ENCODE measurements at regions not wholly inside any gene's neighbourhood (a gene's known extent, or its start where the extent isn't known, plus 50 kb on each side); places are given as distances from the start of the nearest gene placed in this dataset.

GRCh38 chr2:71833272-71833671 lies 314.4 kb downstream of the CYP26B1 start:
- no peak overlapping the region for H3K4ac ChIP-seq (replicated peaks; ENCODE audit: insufficient read length, low read depth, low read length)
- H2BK12ac ChIP-seq (ENCODE audit: low read depth, low read length): no peak overlapping the region
- WGBS, 2 experiments (ENCODE audit: extremely low coverage in 1 of 2, insufficient coverage in 1 of 2, insufficient read length in 1 of 2, insufficient replicate concordance in 2 of 2, low coverage in 1 of 2, low lambda C conversion rate in 2 of 2, missing lambda C conversion rate in 1 of 2): 66 to 100% methylated on average over 2 to 4 of the region's 4 CpGs
- H4K8ac ChIP-seq (ENCODE audit: extremely low read depth, insufficient read depth, low read length): no peak overlapping the region
- no peak overlapping the region for H3K23ac ChIP-seq (ENCODE audit: insufficient read length)
- no peak overlapping the region for H3K4me2 ChIP-seq (ENCODE audit: insufficient read depth in 1 of 2, low read depth in 2 of 2, low read length in 2 of 2)
- peaks cover 0 to 2% of the 10 kb centered on the region in 2 experiments for H4K20me1 ChIP-seq (replicated peaks in 1 of 2; ENCODE audit: control insufficient read depth in 1 of 2, insufficient read depth in 2 of 2, low read length in 2 of 2)
- FAIRE-seq (no peak), DNase-seq (ENCODE audit: low read depth in 1 of 2, low spot score in 2 of 2) (no peak)
- no peak overlapping the region for H2BK20ac ChIP-seq (ENCODE audit: low read length)
- H3K14ac ChIP-seq (ENCODE audit: insufficient read length): no peak overlapping the region
- CTCF ChIA-PET (ENCODE audit: partially characterized antibody): interaction anchor here (1.2 kb wide), 2 partner anchors 8 to 55 kb away, joined by 3 to 5 read pairs; no protein-coding TSS in a partner anchor
- no peaks in the 10 kb centered on the region for H3K36me3 ChIP-seq (ENCODE audit: control insufficient read depth in 2 of 4, insufficient read depth in 4 of 4, low read length in 3 of 4)
- no peak overlapping the region for H2BK5ac ChIP-seq (ENCODE audit: low read depth, low read length)
- H2AK5ac ChIP-seq (ENCODE audit: low read depth, low read length): peak overlapping the region; percentile 78; the same call in 1 of the 2 replicates
- no peak overlapping the region for H3K18ac ChIP-seq (ENCODE audit: extremely low read depth, low read length)
- no peak overlapping the region for H3K4me3 ChIP-seq (ENCODE audit: extremely low read depth in 1 of 4, insufficient read depth in 2 of 4, low read depth in 3 of 4, low read length in 4 of 4)
- H4K91ac ChIP-seq (replicated peaks; ENCODE audit: insufficient read length, low read length): no peak overlapping the region
- H3K27ac ChIP-seq (ENCODE audit: low read depth, low read length): no peak overlapping the region
- no peak overlapping the region for H2AFZ ChIP-seq (ENCODE audit: low read length)
- no peak overlapping the region for H2BK15ac ChIP-seq (ENCODE audit: low read length)
- no peaks in the 10 kb centered on the region for H3K4me1 ChIP-seq (replicated peaks in 1 of 4; ENCODE audit: control insufficient read depth in 3 of 4, insufficient read depth in 4 of 4, low read length in 3 of 4)
- H3K9me3 ChIP-seq (ENCODE audit: insufficient read depth in 2 of 2, low read depth in 1 of 2, low read length in 1 of 2): no peaks in the 10 kb centered on the region
- H3K27me3 ChIP-seq (replicated peaks in 1 of 4; ENCODE audit: control insufficient read depth in 3 of 4, extremely low read depth in 1 of 4, insufficient read depth in 3 of 4, low read length in 3 of 4): no peaks in the 10 kb centered on the region
- peaks cover 5% of the 10 kb centered on the region; the same call in 1 of the 2 replicates for H3K23me2 ChIP-seq (ENCODE audit: low read depth, low read length)
- H4K5ac ChIP-seq (ENCODE audit: insufficient read length, low read depth, low read length): no peak overlapping the region
- H2BK120ac ChIP-seq (replicated peaks; ENCODE audit: low read depth, low read length): no peak overlapping the region
- H3K56ac ChIP-seq (replicated peaks; ENCODE audit: insufficient read length, low read depth, low read length): peak overlapping the region; percentile 74
- H3K79me2 ChIP-seq (ENCODE audit: control insufficient read depth in 1 of 2, insufficient read depth in 2 of 2, low read length in 2 of 2): no peaks in the 10 kb centered on the region
- POLR2A ChIA-PET (ENCODE audit: partially characterized antibody): no interaction called here
- H3K9ac ChIP-seq (replicated peaks in 1 of 4; ENCODE audit: extremely low read depth in 1 of 4, low read depth in 3 of 4, low read length in 3 of 4): no peak overlapping the region
- H3K79me1 ChIP-seq (ENCODE audit: low read depth, low read length): no peaks in the 10 kb centered on the region
- TF ChIP-seq JUN (IDR thresholded peaks at IDR 0.05; ENCODE audit: low read depth, low read length) (no peak), NRF1 (IDR thresholded peaks at IDR 0.05; ENCODE audit: low read depth, low read length) (no peak), SP4 (IDR thresholded peaks at IDR 0.05; ENCODE audit: low read length) (no peak), ASH2L (IDR thresholded peaks at IDR 0.05; ENCODE audit: low read length) (no peak), KDM5A (IDR thresholded peaks at IDR 0.05; ENCODE audit: low read length) (no peak), E2F6 (IDR thresholded peaks at IDR 0.05) (no peak), BACH1 (IDR thresholded peaks at IDR 0.05; ENCODE audit: low read length) (no peak)
